RWPE2 (cell line): ENCODE measurements at regions not wholly inside any gene's neighbourhood (a gene's known extent, or its start where the extent isn't known, plus 50 kb on each side); places are given as distances from the start of the nearest gene placed in this dataset.

Experiments
- ATAC-seq: fragments of 200-7000 bp; cut with Tn5 transposase; 3 replicates; pipeline ENCODE4 v1.9.1; 2021; ENCODE audit warnings: low read depth
- DNase-seq: peaks from one replicate; pipeline ENCODE4 v3.0.0-alpha.2; 2020; ENCODE audit warnings: low spot score
- H3K27ac ChIP-seq: fragments of 450-650 bp; 2 replicates; pipeline ENCODE4 v1.5.1; 2017; ENCODE audit warnings: mild to moderate bottlenecking; ENCODE audit not compliant: poor library complexity, severe bottlenecking
- H3K27me3 ChIP-seq: fragments of 250-450 bp; sonication (Bioruptor Pico); 2 replicates; pipeline ENCODE4 v1.5.1; 2021; ENCODE audit warnings: mild to moderate bottlenecking, moderate library complexity; ENCODE audit not compliant: insufficient read depth, poor library complexity, severe bottlenecking
- H3K36me3 ChIP-seq: fragments of 250-450 bp; sonication (Bioruptor Pico); 2 replicates; pipeline ENCODE4 v1.5.1; 2020; ENCODE audit warnings: low read depth, mild to moderate bottlenecking, moderate library complexity
- H3K4me1 ChIP-seq: fragments of 250-450 bp; sonication (Bioruptor Pico); 2 replicates; pipeline ENCODE4 v1.5.1; 2021; ENCODE audit warnings: mild to moderate bottlenecking, moderate library complexity; ENCODE audit not compliant: insufficient read depth, poor library complexity, severe bottlenecking
- H3K4me3 ChIP-seq: fragments of 250-450 bp; sonication (Bioruptor Pico); 2 replicates; pipeline ENCODE4 v1.5.1; 2021; ENCODE audit warnings: mild to moderate bottlenecking, moderate library complexity; ENCODE audit not compliant: severe bottlenecking
- H3K9me3 ChIP-seq: fragments of 250-450 bp; sonication (Bioruptor Pico); 2 replicates; pipeline ENCODE4 v1.5.1; 2021; ENCODE audit warnings: mild to moderate bottlenecking, moderate library complexity; ENCODE audit not compliant: severe bottlenecking
- TF ChIP-seq, protein P1 (sequence below): fragments of 450-650 bp; IDR thresholded peaks from one replicate; pipeline ENCODE4 v1.5.1; 2017; ENCODE audit warnings: mild to moderate bottlenecking, moderate library complexity; ENCODE audit not compliant: poor library complexity, severe bottlenecking

DNA sequence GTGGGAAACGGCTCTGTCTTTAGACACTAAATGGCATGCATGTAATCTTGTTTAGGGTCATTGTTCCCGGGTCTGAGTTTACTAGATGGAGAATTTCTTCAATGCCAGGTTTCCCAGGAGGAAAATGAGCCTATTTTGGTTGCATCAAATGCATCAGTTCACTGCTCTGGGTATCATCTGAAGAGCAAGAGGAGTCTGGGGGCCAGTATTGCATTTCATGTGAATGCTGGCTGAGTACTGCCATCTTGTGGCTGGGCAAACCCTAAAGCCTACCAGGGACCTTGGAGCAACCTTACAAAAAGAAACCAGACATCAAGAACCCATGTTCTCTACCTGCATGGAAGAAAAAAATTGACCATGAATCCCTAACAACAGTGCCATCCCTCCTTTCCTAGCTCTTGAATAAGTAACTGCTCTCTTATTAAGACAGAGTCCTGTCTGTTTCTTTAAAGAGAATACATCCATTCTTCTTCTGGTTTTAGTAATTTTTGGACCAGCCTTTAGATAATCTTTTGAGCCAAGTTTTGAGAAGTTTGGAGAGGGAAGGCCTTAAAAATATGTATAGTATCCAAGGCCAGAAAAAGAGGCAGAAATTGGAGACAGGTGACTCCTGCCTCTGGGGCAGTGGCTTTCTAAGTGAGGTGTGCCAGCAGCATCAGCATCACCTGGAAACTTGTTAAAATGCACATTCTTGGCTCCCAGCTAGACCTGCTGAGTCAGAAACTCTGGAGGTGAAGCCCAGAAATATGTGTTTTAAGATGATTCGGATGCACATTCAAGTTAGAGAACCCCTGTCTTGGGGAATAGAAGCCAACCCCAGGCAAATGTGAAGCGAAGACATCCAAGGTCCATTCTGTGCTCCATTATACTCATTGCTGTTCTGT, 261.0 kb upstream of the CXCR4 start:
- Histone ChIP-seq H3K4me3 (no peak overlapping the region), H3K4me1 (no peaks in the 10 kb centered on the region), H3K36me3 (no peaks in the 10 kb centered on the region), H3K27ac (no peak overlapping the region), H3K9me3 (no peaks in the 10 kb centered on the region), H3K27me3 (no peaks in the 10 kb centered on the region)
- ATAC-seq (peak; percentile 73), DNase-seq (no peak)
- TF ChIP-seq, protein P1, sequence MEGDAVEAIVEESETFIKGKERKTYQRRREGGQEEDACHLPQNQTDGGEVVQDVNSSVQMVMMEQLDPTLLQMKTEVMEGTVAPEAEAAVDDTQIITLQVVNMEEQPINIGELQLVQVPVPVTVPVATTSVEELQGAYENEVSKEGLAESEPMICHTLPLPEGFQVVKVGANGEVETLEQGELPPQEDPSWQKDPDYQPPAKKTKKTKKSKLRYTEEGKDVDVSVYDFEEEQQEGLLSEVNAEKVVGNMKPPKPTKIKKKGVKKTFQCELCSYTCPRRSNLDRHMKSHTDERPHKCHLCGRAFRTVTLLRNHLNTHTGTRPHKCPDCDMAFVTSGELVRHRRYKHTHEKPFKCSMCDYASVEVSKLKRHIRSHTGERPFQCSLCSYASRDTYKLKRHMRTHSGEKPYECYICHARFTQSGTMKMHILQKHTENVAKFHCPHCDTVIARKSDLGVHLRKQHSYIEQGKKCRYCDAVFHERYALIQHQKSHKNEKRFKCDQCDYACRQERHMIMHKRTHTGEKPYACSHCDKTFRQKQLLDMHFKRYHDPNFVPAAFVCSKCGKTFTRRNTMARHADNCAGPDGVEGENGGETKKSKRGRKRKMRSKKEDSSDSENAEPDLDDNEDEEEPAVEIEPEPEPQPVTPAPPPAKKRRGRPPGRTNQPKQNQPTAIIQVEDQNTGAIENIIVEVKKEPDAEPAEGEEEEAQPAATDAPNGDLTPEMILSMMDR = peak; percentile 70

- no peaks in the 10 kb centered on the region for H3K27me3 ChIP-seq
- TF ChIP-seq, protein P1 = no peak
- H3K4me1 ChIP-seq = no peaks in the 10 kb centered on the region
- no peak overlapping the region for H3K4me3 ChIP-seq
- H3K36me3 ChIP-seq = no peaks in the 10 kb centered on the region
- H3K27ac ChIP-seq = no peak overlapping the region
- DNase-seq (no peak), ATAC-seq (no peak)
- H3K9me3 ChIP-seq = no peaks in the 10 kb centered on the region
Measured at GRCh38 chr2:136377423-136378382, 259.8 kb upstream of the CXCR4 start.

DNA sequence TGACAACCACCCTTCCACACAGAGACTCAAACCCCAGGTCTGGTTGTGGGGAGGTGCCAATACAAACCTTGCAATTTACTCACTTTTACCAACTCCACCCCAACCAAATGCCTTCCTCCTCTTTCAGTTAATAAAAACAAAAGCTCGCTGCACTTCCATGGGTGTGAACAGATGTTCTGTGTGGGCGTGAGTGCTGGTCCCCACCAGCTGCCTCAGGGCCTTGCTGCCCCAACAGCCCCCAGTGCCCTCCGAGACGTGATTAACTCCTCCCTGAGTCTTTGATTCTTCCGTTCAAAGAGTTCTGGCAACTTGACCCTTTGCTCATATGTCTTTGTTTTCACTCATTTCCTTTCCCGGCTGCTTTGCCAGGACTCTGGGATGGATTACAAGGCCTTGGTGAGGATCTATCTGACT, 258.9 kb upstream of the CXCR4 start:
- DNase-seq = no peak

GRCh38 chr2:136376211-136376610, 258.3 kb upstream of the CXCR4 start:
- TF ChIP-seq, protein P1 = no peak
- Histone ChIP-seq H3K36me3 (no peaks in the 10 kb centered on the region), H3K27ac (no peak overlapping the region), H3K27me3 (peaks cover 7% of the 10 kb centered on the region), H3K4me1 (no peaks in the 10 kb centered on the region), H3K9me3 (no peaks in the 10 kb centered on the region), H3K4me3 (no peak overlapping the region)
- no peak for ATAC-seq
- no peak for DNase-seq

More for the DNA sequence above, 258.9 kb upstream of the CXCR4 start:
- H3K27me3 ChIP-seq = peaks cover 3% of the 10 kb centered on the region
- no peaks in the 10 kb centered on the region for H3K9me3 ChIP-seq
- no peaks in the 10 kb centered on the region for H3K36me3 ChIP-seq
- ATAC-seq = no peak
- no peaks in the 10 kb centered on the region for H3K4me1 ChIP-seq
- TF ChIP-seq, protein P1 = no peak
- H3K27ac ChIP-seq = no peak overlapping the region
- H3K4me3 ChIP-seq = no peak overlapping the region
